GM12878 (cell line): ENCODE measurements at regions not wholly inside any gene's neighbourhood (a gene's known extent, or its start where the extent isn't known, plus 50 kb on each side); places are given as distances from the start of the nearest gene placed in this dataset.

Source experiments
- ATAC-seq: fragments of 200-7000 bp; cut with Tn5 transposase; 3 replicates; pipeline ENCODE4 v1.9.1; 2020; ENCODE audit warnings: mild to moderate bottlenecking, moderate library complexity
- BruUV-seq: library from RNA; stranded (reverse); fragments of 400-500 nt; replicated peaks from 2 replicates; lab custom pipeline; 2021; lab: Mats Ljungman, UMichigan
- CTCF ChIA-PET: fragments of 300-600 bp; sonication (Branson Sonifier 250); formaldehyde crosslinking; extraction: SDS; loops from one replicate; lab custom pipeline; 2021; ENCODE audit warnings: inconsistent platforms; lab: Yijun Ruan, JAX
- POLR2A ChIA-PET: fragments of 350-600 bp; formaldehyde crosslinking; extraction: SDS; loops from one replicate; lab custom pipeline; 2021; ENCODE audit warnings: inconsistent platforms; lab: Charles Lee
- RAD21 ChIA-PET: fragments of 300-600 bp; sonication (Branson Sonifier 250); formaldehyde crosslinking; loops from one replicate; lab custom pipeline; 2023; ENCODE audit warnings: antibody characterized with exemption; ENCODE audit not compliant: unreplicated experiment; lab: Charles Lee
- SMC1A ChIA-PET: fragments of 300-600 bp; sonication (Branson Sonifier 250); formaldehyde crosslinking; loops from one replicate; lab custom pipeline; 2023; ENCODE audit not compliant: unreplicated experiment, uncharacterized antibody; lab: Charles Lee
- DNase-seq: peaks from one replicate; pipeline ENCODE4 v3.0.0-alpha.2; 2011; ENCODE audit warnings: low read depth, low spot score
- FAIRE-seq: peaks from 3 replicates; lab custom pipeline; 2011; peaks lifted over from hg19 to GRCh38; lab: Jason Lieb, UNC
- H2AFZ ChIP-seq: 2 replicates; pipeline ENCODE4 v1.6.0; 2011; ENCODE audit warnings: low read depth, low read length, control low read depth; ENCODE audit not compliant: control insufficient read depth
- H3K27ac ChIP-seq: 2 replicates; pipeline ENCODE4 v1.5.1; 2011; ENCODE audit warnings: control low read depth; ENCODE audit not compliant: control insufficient read depth, insufficient read depth
- H3K27me3 ChIP-seq, 2 experiments: replicated peaks in 1 of 2; 2 replicates each; pipeline versions ENCODE4 v1.6.0 to v1.6.1; 2011; ENCODE audit warnings: low read length in 1 of 2; ENCODE audit not compliant: control insufficient read depth in 2 of 2, insufficient read depth in 2 of 2
- H3K36me3 ChIP-seq, 2 experiments: 2 replicates each; pipeline ENCODE4 v1.5.1; 2011; ENCODE audit warnings: low read length in 1 of 2; ENCODE audit not compliant: control insufficient read depth in 2 of 2, insufficient read depth in 2 of 2
- H3K4me1 ChIP-seq: 2 replicates; pipeline ENCODE4 v1.6.1; 2011; ENCODE audit warnings: mild to moderate bottlenecking, low read length, moderate library complexity, mixed read lengths; ENCODE audit not compliant: control insufficient read depth, insufficient read depth
- H3K4me2 ChIP-seq: 2 replicates; pipeline ENCODE4 v1.6.0; 2011; ENCODE audit warnings: control low read depth; ENCODE audit not compliant: control insufficient read depth, insufficient read depth
- H3K4me3 ChIP-seq: fragments of 200-600 bp; sonication (generic); 2 replicates; pipeline ENCODE4 v1.5.1; 2016
- H3K79me2 ChIP-seq: 2 replicates; pipeline ENCODE4 v1.6.0; 2011; ENCODE audit warnings: low read length; ENCODE audit not compliant: control insufficient read depth, insufficient read depth
- H3K9ac ChIP-seq: 2 replicates; pipeline ENCODE4 v1.8.0; 2011; ENCODE audit warnings: low read length, control low read depth, mixed read lengths; ENCODE audit not compliant: control insufficient read depth, insufficient read depth
- H3K9me3 ChIP-seq: replicated peaks from 3 replicates; pipeline ENCODE4 v1.5.1; 2011; ENCODE audit warnings: mild to moderate bottlenecking, low read length; ENCODE audit not compliant: control insufficient read depth, insufficient read depth
- H4K20me1 ChIP-seq: 2 replicates; pipeline ENCODE4 v1.6.0; 2011; ENCODE audit not compliant: control insufficient read depth, insufficient read depth
- CHD2 ChIP-seq: IDR thresholded peaks from 2 replicates; pipeline ENCODE4 v1.6.1; 2011; ENCODE audit warnings: low read depth, low read length, improper control_type of control experiment, borderline replicate concordance
- KLF5 ChIP-seq: fragments of 450-650 bp; IDR thresholded peaks from 2 replicates; pipeline ENCODE4 v1.6.1; 2014; ENCODE audit warnings: mild to moderate bottlenecking; ENCODE audit not compliant: partially characterized antibody
- PML ChIP-seq: IDR thresholded peaks from 2 replicates; pipeline ENCODE4 v1.6.1; 2012; ENCODE audit warnings: low read length, inconsistent platforms
- POLR2AphosphoS5 ChIP-seq: IDR thresholded peaks from 2 replicates; pipeline ENCODE4 v1.6.1; 2011; ENCODE audit warnings: mild to moderate bottlenecking, low read length, inconsistent platforms
- WGBS: methylation state at CpG from one replicate; pipeline ENCODE4 v1.1.6; 2016; ENCODE audit warnings: low lambda C conversion rate; ENCODE audit not compliant: insufficient replicate concordance, insufficient coverage; ENCODE audit errors: missing lambda C conversion rate; 5-methylcytosine and 5-hydroxymethylcytosine counted together
- in situ Hi-C: fragments of 300-500 bp; cut with MboI; formaldehyde crosslinking; loops from 9 replicates; pipeline ENCODE4 v1.14.3; 2018; ENCODE audit warnings: mixed read lengths
- intact Hi-C: fragments of 100-400 bp; cut with micrococcal nuclease; formaldehyde crosslinking; loops from one replicate; pipeline ENCODE4 v1.14.2; 2022; ENCODE audit not compliant: unreplicated experiment
- TF ChIP-seq, protein P1 (sequence below): fragments of 450-650 bp; formaldehyde crosslinking; IDR thresholded peaks from 2 replicates; pipeline ENCODE4 v1.5.0; 2022; ENCODE audit warnings: mild to moderate bottlenecking, missing genetic modification characterization
- TF ChIP-seq, protein P2 (sequence below): fragments of 450-650 bp; IDR thresholded peaks from 2 replicates; pipeline ENCODE4 v1.6.1; 2017; ENCODE audit warnings: mild to moderate bottlenecking, moderate library complexity
- TF ChIP-seq, protein P3 (sequence below): fragments of 450-650 bp; IDR thresholded peaks from 2 replicates; pipeline ENCODE4 v1.6.1; 2017; ENCODE audit warnings: mild to moderate bottlenecking, low read depth, inconsistent platforms; ENCODE audit not compliant: poor library complexity, severe bottlenecking

DNA sequence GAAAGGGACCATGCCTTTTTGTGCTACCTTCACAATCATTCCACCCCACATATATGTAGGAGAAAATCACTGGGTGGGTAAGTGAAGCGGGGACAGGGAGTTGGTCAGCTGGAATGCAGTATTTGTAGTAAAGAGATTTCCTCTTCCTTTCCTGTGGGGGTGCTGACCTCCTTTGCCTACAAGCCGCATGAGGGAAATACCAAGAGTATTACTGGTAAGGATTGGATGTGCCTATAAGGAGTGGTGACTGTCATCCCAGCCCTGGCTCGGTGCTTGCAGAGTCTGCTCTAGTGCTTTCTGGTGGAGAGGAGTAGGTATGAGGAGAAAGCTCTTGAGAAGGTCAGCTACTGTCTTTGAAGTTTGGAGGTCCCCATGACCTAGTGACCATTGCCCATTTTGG is 324.6 kb downstream of the HRH4 start:
- RAD21 ChIA-PET, result no interaction called here
- Histone ChIP-seq H3K4me3 (no peak overlapping the region), H4K20me1 (no peaks in the 10 kb centered on the region), H3K27me3 (no peaks in the 10 kb centered on the region; a peak in 2 of 4 replicates), H3K36me3 (no peaks in the 10 kb centered on the region), H2AFZ (no peak overlapping the region), H3K27ac (no peak overlapping the region), H3K9ac (no peak overlapping the region), H3K4me2 (no peak overlapping the region), H3K9me3 (no peaks in the 10 kb centered on the region), H3K79me2 (no peaks in the 10 kb centered on the region), H3K4me1 (no peaks in the 10 kb centered on the region)
- no TSS peak for BruUV-seq
- DNase-seq (no peak), ATAC-seq (no peak), FAIRE-seq (no peak)
- POLR2A ChIA-PET, result no interaction called here
- WGBS, result 29% methylated on average over 3 of the region's 3 CpGs
- intact Hi-C loops, result no loop called here
- SMC1A ChIA-PET, result no interaction called here
- TF ChIP-seq, protein P1, sequence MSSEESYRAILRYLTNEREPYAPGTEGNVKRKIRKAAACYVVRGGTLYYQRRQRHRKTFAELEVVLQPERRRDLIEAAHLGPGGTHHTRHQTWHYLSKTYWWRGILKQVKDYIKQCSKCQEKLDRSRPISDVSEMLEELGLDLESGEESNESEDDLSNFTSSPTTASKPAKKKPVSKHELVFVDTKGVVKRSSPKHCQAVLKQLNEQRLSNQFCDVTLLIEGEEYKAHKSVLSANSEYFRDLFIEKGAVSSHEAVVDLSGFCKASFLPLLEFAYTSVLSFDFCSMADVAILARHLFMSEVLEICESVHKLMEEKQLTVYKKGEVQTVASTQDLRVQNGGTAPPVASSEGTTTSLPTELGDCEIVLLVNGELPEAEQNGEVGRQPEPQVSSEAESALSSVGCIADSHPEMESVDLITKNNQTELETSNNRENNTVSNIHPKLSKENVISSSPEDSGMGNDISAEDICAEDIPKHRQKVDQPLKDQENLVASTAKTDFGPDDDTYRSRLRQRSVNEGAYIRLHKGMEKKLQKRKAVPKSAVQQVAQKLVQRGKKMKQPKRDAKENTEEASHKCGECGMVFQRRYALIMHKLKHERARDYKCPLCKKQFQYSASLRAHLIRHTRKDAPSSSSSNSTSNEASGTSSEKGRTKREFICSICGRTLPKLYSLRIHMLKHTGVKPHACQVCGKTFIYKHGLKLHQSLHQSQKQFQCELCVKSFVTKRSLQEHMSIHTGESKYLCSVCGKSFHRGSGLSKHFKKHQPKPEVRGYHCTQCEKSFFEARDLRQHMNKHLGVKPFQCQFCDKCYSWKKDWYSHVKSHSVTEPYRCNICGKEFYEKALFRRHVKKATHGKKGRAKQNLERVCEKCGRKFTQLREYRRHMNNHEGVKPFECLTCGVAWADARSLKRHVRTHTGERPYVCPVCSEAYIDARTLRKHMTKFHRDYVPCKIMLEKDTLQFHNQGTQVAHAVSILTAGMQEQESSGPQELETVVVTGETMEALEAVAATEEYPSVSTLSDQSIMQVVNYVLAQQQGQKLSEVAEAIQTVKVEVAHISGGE (CRISPR knock-in tag), result no peak
- TF ChIP-seq PML, result no peak
- in situ Hi-C loops, result no loop called here
- CTCF ChIA-PET, result no interaction called here

DNA sequence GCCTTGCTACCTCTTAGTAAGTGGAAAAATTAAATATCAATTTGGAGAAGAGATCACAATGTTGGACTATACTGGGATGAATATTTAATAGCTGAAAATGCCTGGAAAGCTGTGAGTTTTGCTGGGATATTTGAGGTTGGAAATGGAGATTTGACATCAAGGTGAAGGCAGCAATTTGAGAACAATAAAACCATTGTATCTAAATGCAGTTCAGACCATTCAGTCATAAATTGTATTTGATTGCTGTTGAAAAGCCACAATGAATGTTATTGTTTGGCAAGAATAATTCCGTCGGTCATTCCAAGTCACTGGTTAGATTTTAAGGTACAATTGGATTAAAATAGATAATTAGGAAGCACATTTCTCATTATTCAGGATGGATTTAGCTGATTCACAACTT is 325.6 kb downstream of the HRH4 start:
- ATAC-seq, result no peak
- Histone ChIP-seq H3K4me3 (no peak overlapping the region), H3K4me1 (no peaks in the 10 kb centered on the region), H3K9me3 (no peaks in the 10 kb centered on the region), H3K9ac (no peak overlapping the region), H3K4me2 (no peak overlapping the region), H3K36me3 (no peaks in the 10 kb centered on the region), H4K20me1 (no peaks in the 10 kb centered on the region), H3K27me3 (no peaks in the 10 kb centered on the region; a peak in 2 of 4 replicates), H3K79me2 (no peaks in the 10 kb centered on the region), H2AFZ (no peak overlapping the region), H3K27ac (no peak overlapping the region)
- intact Hi-C loops, result no loop called here
- no peak for FAIRE-seq
- in situ Hi-C loops, result no loop called here
- ChIA-PET SMC1A (no interaction called here), CTCF (no interaction called here), RAD21 (no interaction called here), POLR2A (no interaction called here)
- BruUV-seq, result no TSS peak
- no peak for DNase-seq
- 91% methylated on average over 2 of the region's 2 CpGs for WGBS
- TF ChIP-seq, protein P2, sequence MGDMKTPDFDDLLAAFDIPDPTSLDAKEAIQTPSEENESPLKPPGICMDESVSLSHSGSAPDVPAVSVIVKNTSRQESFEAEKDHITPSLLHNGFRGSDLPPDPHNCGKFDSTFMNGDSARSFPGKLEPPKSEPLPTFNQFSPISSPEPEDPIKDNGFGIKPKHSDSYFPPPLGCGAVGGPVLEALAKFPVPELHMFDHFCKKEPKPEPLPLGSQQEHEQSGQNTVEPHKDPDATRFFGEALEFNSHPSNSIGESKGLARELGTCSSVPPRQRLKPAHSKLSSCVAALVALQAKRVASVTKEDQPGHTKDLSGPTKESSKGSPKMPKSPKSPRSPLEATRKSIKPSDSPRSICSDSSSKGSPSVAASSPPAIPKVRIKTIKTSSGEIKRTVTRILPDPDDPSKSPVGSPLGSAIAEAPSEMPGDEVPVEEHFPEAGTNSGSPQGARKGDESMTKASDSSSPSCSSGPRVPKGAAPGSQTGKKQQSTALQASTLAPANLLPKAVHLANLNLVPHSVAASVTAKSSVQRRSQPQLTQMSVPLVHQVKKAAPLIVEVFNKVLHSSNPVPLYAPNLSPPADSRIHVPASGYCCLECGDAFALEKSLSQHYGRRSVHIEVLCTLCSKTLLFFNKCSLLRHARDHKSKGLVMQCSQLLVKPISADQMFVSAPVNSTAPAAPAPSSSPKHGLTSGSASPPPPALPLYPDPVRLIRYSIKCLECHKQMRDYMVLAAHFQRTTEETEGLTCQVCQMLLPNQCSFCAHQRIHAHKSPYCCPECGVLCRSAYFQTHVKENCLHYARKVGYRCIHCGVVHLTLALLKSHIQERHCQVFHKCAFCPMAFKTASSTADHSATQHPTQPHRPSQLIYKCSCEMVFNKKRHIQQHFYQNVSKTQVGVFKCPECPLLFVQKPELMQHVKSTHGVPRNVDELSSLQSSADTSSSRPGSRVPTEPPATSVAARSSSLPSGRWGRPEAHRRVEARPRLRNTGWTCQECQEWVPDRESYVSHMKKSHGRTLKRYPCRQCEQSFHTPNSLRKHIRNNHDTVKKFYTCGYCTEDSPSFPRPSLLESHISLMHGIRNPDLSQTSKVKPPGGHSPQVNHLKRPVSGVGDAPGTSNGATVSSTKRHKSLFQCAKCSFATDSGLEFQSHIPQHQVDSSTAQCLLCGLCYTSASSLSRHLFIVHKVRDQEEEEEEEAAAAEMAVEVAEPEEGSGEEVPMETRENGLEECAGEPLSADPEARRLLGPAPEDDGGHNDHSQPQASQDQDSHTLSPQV, result no peak
- TF ChIP-seq POLR2AphosphoS5 (no peak), KLF5 (no peak), CHD2 (no peak)
- TF ChIP-seq, protein P3, sequence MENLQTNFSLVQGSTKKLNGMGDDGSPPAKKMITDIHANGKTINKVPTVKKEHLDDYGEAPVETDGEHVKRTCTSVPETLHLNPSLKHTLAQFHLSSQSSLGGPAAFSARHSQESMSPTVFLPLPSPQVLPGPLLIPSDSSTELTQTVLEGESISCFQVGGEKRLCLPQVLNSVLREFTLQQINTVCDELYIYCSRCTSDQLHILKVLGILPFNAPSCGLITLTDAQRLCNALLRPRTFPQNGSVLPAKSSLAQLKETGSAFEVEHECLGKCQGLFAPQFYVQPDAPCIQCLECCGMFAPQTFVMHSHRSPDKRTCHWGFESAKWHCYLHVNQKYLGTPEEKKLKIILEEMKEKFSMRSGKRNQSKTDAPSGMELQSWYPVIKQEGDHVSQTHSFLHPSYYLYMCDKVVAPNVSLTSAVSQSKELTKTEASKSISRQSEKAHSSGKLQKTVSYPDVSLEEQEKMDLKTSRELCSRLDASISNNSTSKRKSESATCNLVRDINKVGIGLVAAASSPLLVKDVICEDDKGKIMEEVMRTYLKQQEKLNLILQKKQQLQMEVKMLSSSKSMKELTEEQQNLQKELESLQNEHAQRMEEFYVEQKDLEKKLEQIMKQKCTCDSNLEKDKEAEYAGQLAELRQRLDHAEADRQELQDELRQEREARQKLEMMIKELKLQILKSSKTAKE, result no peak
